Natural killer cell (primary cell): ENCODE measurements at regions not wholly inside any gene's neighbourhood (a gene's known extent, or its start where the extent isn't known, plus 50 kb on each side); places are given as distances from the start of the nearest gene placed in this dataset.

Experiments used
- ATAC-seq, 3 donors: fragments of 150-1000 bp in 2 of 3; fragments of 200-7000 bp in 1 of 3; cut with Tn5 transposase; 1 replicate in 1 of 3; 2 replicates in 2 of 3; pipeline ENCODE4 v1.10.0; 2021; ENCODE audit warnings: mild to moderate bottlenecking in 2 of 3, moderate library complexity in 2 of 3
- DNase-seq, 2 donors: peaks; one replicate each; pipeline versions ENCODE4 v3.0.0 to v3.0.0-alpha.2; 2013 to 2021; ENCODE audit warnings: mixed read lengths in 1 of 2
- H3K27ac ChIP-seq: one replicate; pipeline ENCODE4 v1.5.1; 2013; ENCODE audit warnings: mild to moderate bottlenecking, low read length
- H3K27me3 ChIP-seq: one replicate; pipeline ENCODE4 v1.6.1; 2013; ENCODE audit warnings: low read length; ENCODE audit not compliant: control insufficient read depth, insufficient read depth
- H3K36me3 ChIP-seq: one replicate; pipeline ENCODE4 v1.6.1; 2013; ENCODE audit warnings: low read length; ENCODE audit not compliant: control insufficient read depth, insufficient read depth
- H3K4me1 ChIP-seq: one replicate; pipeline ENCODE4 v1.6.1; 2013; ENCODE audit warnings: low read length; ENCODE audit not compliant: control insufficient read depth, insufficient read depth
- H3K4me3 ChIP-seq: one replicate; pipeline ENCODE4 v1.5.1; 2013; ENCODE audit warnings: low read length
- H3K9me3 ChIP-seq: one replicate; pipeline ENCODE4 v1.6.1; 2013; ENCODE audit warnings: low read length; ENCODE audit not compliant: control insufficient read depth, insufficient read depth
- H3K27ac Mint-ChIP-seq, 2 donors: one replicate each; pipeline ENCODE4 v1.8.0; 2022; ENCODE audit warnings: mild to moderate bottlenecking in 2 of 2, mixed read lengths in 2 of 2, moderate library complexity in 1 of 2
- H3K27me3 Mint-ChIP-seq, 2 donors: one replicate each; pipeline ENCODE4 v1.8.0; 2022; ENCODE audit warnings: low read depth in 2 of 2, mixed read lengths in 2 of 2
- H3K36me3 Mint-ChIP-seq: one replicate; pipeline ENCODE4 v1.8.0; 2022; ENCODE audit warnings: mixed read lengths
- H3K4me1 Mint-ChIP-seq, 2 donors: one replicate each; pipeline ENCODE4 v1.8.0; 2022; ENCODE audit warnings: mixed read lengths in 2 of 2
- H3K4me3 Mint-ChIP-seq: one replicate; pipeline ENCODE4 v1.8.0; 2022; ENCODE audit warnings: mild to moderate bottlenecking, moderate library complexity, mixed read lengths
- H3K9me3 Mint-ChIP-seq, 2 donors: one replicate each; pipeline ENCODE4 v1.8.0; 2022; ENCODE audit warnings: mixed read lengths in 2 of 2
- CTCF ChIP-seq: fragments of 200-600 bp; IDR thresholded peaks from one replicate; pipeline ENCODE4 v1.8.0; 2022; ENCODE audit warnings: antibody characterized with exemption
- WGBS: methylation state at CpG from one replicate; pipeline ENCODE4 v1.1.7; 2013; ENCODE audit warnings: missing lambda C conversion rate; ENCODE audit not compliant: insufficient coverage; 5-methylcytosine and 5-hydroxymethylcytosine counted together
- intact Hi-C: fragments of 100-400 bp; cut with micrococcal nuclease; formaldehyde crosslinking; loops from one replicate; pipeline ENCODE4 v1.14.2; 2022

- intact Hi-C loops, result loop anchor here (2.0 kb wide), 1 partner anchor 35 kb away; no protein-coding TSS in a partner anchor
- H3K36me3 Mint-ChIP-seq, result peaks cover 7% of the 10 kb centered on the region
- Histone ChIP-seq H3K4me3 (no peak overlapping the region), H3K4me1 (no peaks in the 10 kb centered on the region), H3K36me3 (no peaks in the 10 kb centered on the region), H3K27ac (no peak overlapping the region), H3K27me3 (no peaks in the 10 kb centered on the region), H3K9me3 (no peaks in the 10 kb centered on the region)
- TF ChIP-seq CTCF, result no peak
- WGBS, result no CpG with 5 or more reads among the region's 1 CpG
- H3K27ac Mint-ChIP-seq, result no peak overlapping the region
- H3K27me3 Mint-ChIP-seq, result no peaks in the 10 kb centered on the region
- H3K9me3 Mint-ChIP-seq, result peaks cover 3 to 4% of the 10 kb centered on the region in 2 donors
- DNase-seq (no peak), ATAC-seq (no peak)
- no peak overlapping the region for H3K4me3 Mint-ChIP-seq
- no peaks in the 10 kb centered on the region for H3K4me1 Mint-ChIP-seq
Measured at GRCh38 chr5:24385617-24386016, 259.2 kb downstream of the CDH10 start.

- intact Hi-C loops, result no loop called here
- Mint-ChIP-seq H3K4me3 (no peak overlapping the region), H3K9me3 (peaks cover 3 to 4% of the 10 kb centered on the region in 2 donors), H3K27me3 (no peaks in the 10 kb centered on the region), H3K36me3 (peaks cover 7% of the 10 kb centered on the region), H3K4me1 (no peaks in the 10 kb centered on the region), H3K27ac (no peak overlapping the region)
- no peaks in the 10 kb centered on the region for H3K4me1 ChIP-seq
- H3K36me3 ChIP-seq, result no peaks in the 10 kb centered on the region
- no peaks in the 10 kb centered on the region for H3K27me3 ChIP-seq
- no peak overlapping the region for H3K27ac ChIP-seq
- WGBS, result 71% methylated on average over 5 of the region's 5 CpGs
- ATAC-seq, result no peak
- H3K4me3 ChIP-seq, result no peak overlapping the region
- no peaks in the 10 kb centered on the region for H3K9me3 ChIP-seq
- TF ChIP-seq CTCF, result no peak
- DNase-seq, result no peak
Measured at GRCh38 chr5:24388448-24388847, 256.3 kb downstream of the CDH10 start.

- intact Hi-C loops, result no loop called here
- ATAC-seq, result no peak
- TF ChIP-seq CTCF, result no peak
- Mint-ChIP-seq H3K4me1 (no peaks in the 10 kb centered on the region), H3K27ac (no peak overlapping the region), H3K9me3 (peaks cover 3 to 8% of the 10 kb centered on the region in 2 donors), H3K27me3 (no peaks in the 10 kb centered on the region), H3K4me3 (no peak overlapping the region), H3K36me3 (peaks cover 7% of the 10 kb centered on the region)
- H3K9me3 ChIP-seq, result no peaks in the 10 kb centered on the region
- H3K4me1 ChIP-seq, result no peaks in the 10 kb centered on the region
- no peak for DNase-seq
- no peak overlapping the region for H3K4me3 ChIP-seq
- no peak overlapping the region for H3K27ac ChIP-seq
- H3K36me3 ChIP-seq, result no peaks in the 10 kb centered on the region
- H3K27me3 ChIP-seq, result no peaks in the 10 kb centered on the region
- 85% methylated on average over 4 of the region's 4 CpGs for WGBS
Measured at GRCh38 chr5:24389968-24390367, 254.8 kb downstream of the CDH10 start.

GRCh38 chr5:24391816-24392215 lies 253.0 kb downstream of the CDH10 start:
- no peaks in the 10 kb centered on the region for H3K4me1 Mint-ChIP-seq
- H3K4me3 Mint-ChIP-seq, result no peak overlapping the region
- Histone ChIP-seq H3K27me3 (no peaks in the 10 kb centered on the region), H3K4me3 (no peak overlapping the region), H3K27ac (no peak overlapping the region), H3K4me1 (no peaks in the 10 kb centered on the region), H3K9me3 (no peaks in the 10 kb centered on the region), H3K36me3 (no peaks in the 10 kb centered on the region)
- intact Hi-C loops, result no loop called here
- ATAC-seq (no peak), DNase-seq (no peak)
- H3K27me3 Mint-ChIP-seq, result no peaks in the 10 kb centered on the region
- no peak for TF ChIP-seq CTCF
- peaks cover 7% of the 10 kb centered on the region for H3K36me3 Mint-ChIP-seq
- WGBS, result 74% methylated on average over 5 of the region's 7 CpGs
- no peak overlapping the region for H3K27ac Mint-ChIP-seq
- H3K9me3 Mint-ChIP-seq, result peaks cover 5 to 14% of the 10 kb centered on the region in 2 donors
